NCI-H146 treated with DMSO at 0.1 percent for 48 hours (cell line): ENCODE measurements at regions not wholly inside any gene's neighbourhood (a gene's known extent, or its start where the extent isn't known, plus 50 kb on each side); places are given as distances from the start of the nearest gene placed in this dataset.

Experiments
- DNase-seq: peaks from one replicate; lab custom pipeline; 2025; ENCODE audit not compliant: unreplicated experiment; lab: John Stamatoyannopoulos, UW

GRCh38 chr12:38547586-38547985 lies 231.0 kb downstream of the ALG10B start:
- no peak for DNase-seq

GRCh38 chr12:38555620-38556591 lies 239.3 kb downstream of the ALG10B start:
- no peak for DNase-seq

GRCh38 chr12:38556647-38557046 lies 240.1 kb downstream of the ALG10B start:
- DNase-seq: no peak

GRCh38 chr12:38585086-38585485 lies 268.5 kb downstream of the ALG10B start:
- no peak for DNase-seq

GRCh38 chr12:38586789-38587188 lies 270.2 kb downstream of the ALG10B start:
- DNase-seq: no peak

GRCh38 chr12:38587594-38587993 lies 271.0 kb downstream of the ALG10B start:
- DNase-seq: no peak

- no peak for DNase-seq
These were observed 272.2 kb downstream of the ALG10B start for GRCh38 chr12:38588624-38589305.

GRCh38 chr12:38589306-38589632 lies 272.7 kb downstream of the ALG10B start:
- DNase-seq: no peak

- no peak for DNase-seq
These were observed 285.4 kb downstream of the ALG10B start for GRCh38 chr12:38601949-38602348.
